BE2C (cell line): ENCODE measurements at regions not wholly inside any gene's neighbourhood (a gene's known extent, or its start where the extent isn't known, plus 50 kb on each side); places are given as distances from the start of the nearest gene placed in this dataset.
"Not testable (repeated sequence)": the region's sequence is repeated elsewhere in the genome, so short reads cannot be mapped to it uniquely, and the experiment has no call there.

Experiments used
- DNase-seq: peaks from one replicate; pipeline ENCODE4 v3.0.0-alpha.2; 2020
- H3K27me3 ChIP-seq: fragments of 250-450 bp; sonication (Bioruptor Pico); 2 replicates; pipeline ENCODE4 v1.5.1; 2020; ENCODE audit warnings: mild to moderate bottlenecking
- H3K36me3 ChIP-seq: fragments of 250-450 bp; sonication (Bioruptor Pico); 2 replicates; pipeline ENCODE4 v1.5.1; 2020; ENCODE audit warnings: mild to moderate bottlenecking
- H3K4me1 ChIP-seq: fragments of 250-450 bp; sonication (Bioruptor Pico); 2 replicates; pipeline ENCODE4 v1.5.1; 2020
- H3K4me3 ChIP-seq: 2 replicates; pipeline ENCODE4 v1.5.1; 2011; ENCODE audit warnings: low read depth, low read length
- H3K9me3 ChIP-seq: fragments of 250-450 bp; sonication (Bioruptor Pico); 2 replicates; pipeline ENCODE4 v1.5.1; 2020
- CTCF ChIP-seq: IDR thresholded peaks from 2 replicates; pipeline ENCODE4 v1.5.1; 2012; ENCODE audit warnings: mild to moderate bottlenecking, low read depth, low read length

GRCh38 chr1:58964880-58965279 is 181.0 kb upstream of the JUN start:
- H3K4me1 ChIP-seq = no peaks in the 10 kb centered on the region
- no peak for TF ChIP-seq CTCF
- no peaks in the 10 kb centered on the region for H3K27me3 ChIP-seq
- no peaks in the 10 kb centered on the region for H3K9me3 ChIP-seq
- H3K4me3 ChIP-seq = no peak overlapping the region
- DNase-seq = no peak
- no peaks in the 10 kb centered on the region for H3K36me3 ChIP-seq

GRCh38 chr1:58966103-58966916 is 182.5 kb upstream of the JUN start:
- no peak for TF ChIP-seq CTCF
- H3K9me3 ChIP-seq = no peaks in the 10 kb centered on the region
- DNase-seq = no peak

GRCh38 chr1:58966917-58967740 is 183.3 kb upstream of the JUN start:
- no peak for TF ChIP-seq CTCF
- Histone ChIP-seq H3K4me3 (no peak overlapping the region), H3K36me3 (no peaks in the 10 kb centered on the region), H3K4me1 (peaks cover 5% of the 10 kb centered on the region), H3K9me3 (no peaks in the 10 kb centered on the region), H3K27me3 (no peaks in the 10 kb centered on the region)
- DNase-seq = no peak

More at GRCh38 chr1:58966103-58966916, 182.5 kb upstream of the JUN start:
- peaks cover under 1% of the 10 kb centered on the region; the same call in 1 of the 2 replicates for H3K4me1 ChIP-seq
- no peaks in the 10 kb centered on the region for H3K36me3 ChIP-seq
- no peak overlapping the region for H3K4me3 ChIP-seq
- no peaks in the 10 kb centered on the region for H3K27me3 ChIP-seq

- H3K4me1 ChIP-seq = peaks cover 5% of the 10 kb centered on the region
- no peaks in the 10 kb centered on the region for H3K9me3 ChIP-seq
- DNase-seq = peak; percentile 56
- H3K4me3 ChIP-seq = no peak overlapping the region
- H3K36me3 ChIP-seq = no peaks in the 10 kb centered on the region
- H3K27me3 ChIP-seq = no peaks in the 10 kb centered on the region
- TF ChIP-seq CTCF = no peak
Measured at GRCh38 chr1:58968360-58968952, 184.6 kb upstream of the JUN start.

- not testable (repeated sequence) for H3K4me3 ChIP-seq, H3K36me3 ChIP-seq, H3K27me3 ChIP-seq, H3K9me3 ChIP-seq, DNase-seq, H3K4me1 ChIP-seq
Measured at GRCh38 chr1:58969176-58969575, 185.3 kb upstream of the JUN start.

- no peaks in the 10 kb centered on the region for H3K36me3 ChIP-seq
- H3K4me1 ChIP-seq = peaks cover 5% of the 10 kb centered on the region
- peak; percentile 38 for DNase-seq
- no peaks in the 10 kb centered on the region for H3K27me3 ChIP-seq
- no peak overlapping the region for H3K4me3 ChIP-seq
- no peak for TF ChIP-seq CTCF
- H3K9me3 ChIP-seq = no peaks in the 10 kb centered on the region
Measured at GRCh38 chr1:58971629-58972140, 187.8 kb upstream of the JUN start.
